ENCODE measurements at regions not wholly inside any gene's neighbourhood (a gene's known extent, or its start where the extent isn't known, plus 50 kb on each side); places are given as distances from the start of the nearest gene placed in this dataset.

GRCh38 chr13:79722885-79723445 lies 242.0 kb downstream of the NDFIP2 start:
- Mint-ChIP-seq H3K36me3 (ENCODE audit: insufficient read depth in 1 of 3, low read depth in 3 of 3) (no peaks in the 10 kb centered on the region), H3K4me3 (no peak overlapping the region), H3K9me3 (peaks cover 0 to 6% of the 10 kb centered on the region in 2 experiments; a peak in 2 of 5 replicates), H3K4me1 (peaks cover 0 to 3% of the 10 kb centered on the region in 2 experiments; a peak in 1 of 4 replicates), H3K27me3 (ENCODE audit: low read depth) (no peaks in the 10 kb centered on the region), H3K27ac (no peak overlapping the region)
- Histone ChIP-seq H3K9ac (ENCODE audit: extremely low read depth, insufficient read length, low read length) (no peak overlapping the region), H2BK20ac (ENCODE audit: low read depth, low read length, poor library complexity, severe bottlenecking) (no peak overlapping the region), H2BK120ac (ENCODE audit: low read depth, low read length, poor library complexity, severe bottlenecking) (no peak overlapping the region), H3K79me2 (ENCODE audit: insufficient read depth, low read length) (no peaks in the 10 kb centered on the region), H3K27me3 (ENCODE audit: insufficient read depth, low read length) (no peaks in the 10 kb centered on the region), H2BK12ac (ENCODE audit: insufficient read length, low read depth, low read length) (no peak overlapping the region), H3K4me2 (ENCODE audit: insufficient read depth, insufficient read length, low read length) (no peak overlapping the region), H2BK5ac (ENCODE audit: insufficient read length, low read length) (no peak overlapping the region), H3K23ac (ENCODE audit: insufficient read length, low read depth, low read length) (no peak overlapping the region), H3K4me1 (ENCODE audit: insufficient read depth, low read length) (no peaks in the 10 kb centered on the region), H3K56ac (ENCODE audit: insufficient read length, low read depth, low read length) (no peak overlapping the region), H3K79me1 (ENCODE audit: insufficient read depth, low read depth, low read length, poor library complexity, severe bottlenecking) (no peaks in the 10 kb centered on the region), H3K9me3 (ENCODE audit: control insufficient read depth, low read depth, low read length) (no peaks in the 10 kb centered on the region), H4K8ac (replicated peaks; ENCODE audit: insufficient read length, low read depth, low read length) (no peak overlapping the region), H2BK15ac (ENCODE audit: low read depth, low read length) (no peak overlapping the region), H2AK5ac (ENCODE audit: insufficient read length, low read length) (no peak overlapping the region), H4K5ac (ENCODE audit: insufficient read length, low read depth, low read length) (no peak overlapping the region), H3T11ph (ENCODE audit: low read length) (no peak overlapping the region), H3K18ac (ENCODE audit: insufficient read length, low read depth, low read length) (no peak overlapping the region), H3K14ac (ENCODE audit: insufficient read depth, low read length) (no peak overlapping the region), H3K23me2 (ENCODE audit: insufficient read length, low read depth, low read length, poor library complexity, severe bottlenecking) (no peaks in the 10 kb centered on the region), H4K20me1 (ENCODE audit: control insufficient read depth, insufficient read depth, insufficient read length) (no peaks in the 10 kb centered on the region), H3K4ac (ENCODE audit: low read depth, low read length) (no peak overlapping the region), H4K91ac (ENCODE audit: insufficient read length, low read depth, low read length) (no peak overlapping the region), H2AFZ (ENCODE audit: low read length) (no peak overlapping the region), H3K27ac (ENCODE audit: insufficient read length, low read depth, low read length) (no peak overlapping the region)
- no peak for DNase-seq
- no peak for TF ChIP-seq CTCF (conservative IDR thresholded peaks at IDR 0.05)
- no CpG with 5 or more reads among the region's 1 CpG for WGBS (ENCODE audit: extremely low coverage, insufficient read length, low lambda C conversion rate)
